PC-9 (cell line): ENCODE measurements at regions not wholly inside any gene's neighbourhood (a gene's known extent, or its start where the extent isn't known, plus 50 kb on each side); places are given as distances from the start of the nearest gene placed in this dataset.

ENCODE experiments used
- BruUV-seq: library from RNA; stranded (reverse); fragments of 400-500 nt; replicated peaks from 2 replicates; lab custom pipeline; 2021; lab: Mats Ljungman, UMichigan
- CTCF ChIA-PET: fragments of 300-600 bp; sonication (Branson Sonifier 250); formaldehyde crosslinking; loops from one replicate; lab custom pipeline; 2022; ENCODE audit warnings: antibody characterized with exemption; lab: Charles Lee
- POLR2A ChIA-PET: fragments of 300-600 bp; sonication (Branson Sonifier 250); formaldehyde crosslinking; loops from one replicate; lab custom pipeline; 2022; ENCODE audit warnings: antibody characterized with exemption; ENCODE audit not compliant: unreplicated experiment; lab: Charles Lee
- DNase-seq, 2 experiments: peaks; one replicate each; pipeline versions ENCODE4 v3.0.0 to v3.0.0-alpha.2; 2015 to 2022; ENCODE audit warnings: mixed read lengths in 1 of 2
- H2AFZ ChIP-seq: fragments of 200-600 bp; sonication (generic); 2 replicates; pipeline ENCODE4 v1.8.1; 2017; ENCODE audit warnings: antibody characterized with exemption
- H3F3A ChIP-seq: fragments of 200-600 bp; sonication (generic); 2 replicates; pipeline ENCODE4 v1.8.1; 2017; ENCODE audit warnings: antibody characterized with exemption, mild to moderate bottlenecking, low read depth; ENCODE audit not compliant: insufficient read depth
- H3K27ac ChIP-seq: fragments of 200-600 bp; sonication (generic); 2 replicates; pipeline ENCODE4 v1.6.1; 2016; ENCODE audit warnings: mixed run types
- H3K27me3 ChIP-seq: fragments of 200-600 bp; sonication (generic); 2 replicates; pipeline ENCODE4 v1.6.1; 2016; ENCODE audit warnings: low read depth, mixed run types; ENCODE audit not compliant: insufficient read depth
- H3K36me3 ChIP-seq: fragments of 200-600 bp; sonication (generic); 2 replicates; pipeline ENCODE4 v1.6.1; 2016; ENCODE audit warnings: low read depth, mixed run types
- H3K4me1 ChIP-seq: fragments of 200-600 bp; sonication (generic); replicated peaks from 2 replicates; pipeline ENCODE4 v1.6.1; 2016; ENCODE audit warnings: mixed run types; ENCODE audit not compliant: insufficient read depth
- H3K4me2 ChIP-seq: fragments of 200-600 bp; sonication (generic); 2 replicates; pipeline ENCODE4 v1.6.1; 2017; ENCODE audit warnings: mixed run types
- H3K4me3 ChIP-seq: fragments of 200-600 bp; sonication (generic); 2 replicates; pipeline ENCODE4 v1.6.1; 2016; ENCODE audit warnings: mixed run types
- H3K79me2 ChIP-seq: fragments of 200-600 bp; sonication (generic); 2 replicates; pipeline ENCODE4 v1.6.1; 2017; ENCODE audit warnings: low read depth, mixed run types
- H3K9me2 ChIP-seq: fragments of 200-600 bp; sonication (generic); 2 replicates; pipeline ENCODE4 v1.8.1; 2017; ENCODE audit warnings: mild to moderate bottlenecking; ENCODE audit not compliant: insufficient read depth
- H3K9me3 ChIP-seq: fragments of 200-600 bp; sonication (generic); 2 replicates; pipeline ENCODE4 v1.8.1; 2016; ENCODE audit warnings: low read depth; ENCODE audit not compliant: insufficient read depth
- H4K20me1 ChIP-seq: fragments of 200-600 bp; sonication (generic); 2 replicates; pipeline ENCODE4 v1.8.1; 2017; ENCODE audit not compliant: insufficient read depth
- CTCF ChIP-seq: fragments of 200-600 bp; sonication (generic); conservative IDR thresholded peaks from 2 replicates; pipeline ENCODE4 v1.6.1; 2017; ENCODE audit warnings: mixed run types, antibody characterized with exemption, mild to moderate bottlenecking, moderate library complexity
- EZH2 ChIP-seq: fragments of 200-600 bp; sonication (generic); IDR thresholded peaks from 2 replicates; pipeline ENCODE4 v1.8.0; 2017; ENCODE audit warnings: antibody characterized with exemption, low read depth
- intact Hi-C: fragments of 100-400 bp; cut with micrococcal nuclease; formaldehyde crosslinking; loops from one replicate; pipeline ENCODE4 v1.10.0; 2022; ENCODE audit not compliant: unreplicated experiment

DNA sequence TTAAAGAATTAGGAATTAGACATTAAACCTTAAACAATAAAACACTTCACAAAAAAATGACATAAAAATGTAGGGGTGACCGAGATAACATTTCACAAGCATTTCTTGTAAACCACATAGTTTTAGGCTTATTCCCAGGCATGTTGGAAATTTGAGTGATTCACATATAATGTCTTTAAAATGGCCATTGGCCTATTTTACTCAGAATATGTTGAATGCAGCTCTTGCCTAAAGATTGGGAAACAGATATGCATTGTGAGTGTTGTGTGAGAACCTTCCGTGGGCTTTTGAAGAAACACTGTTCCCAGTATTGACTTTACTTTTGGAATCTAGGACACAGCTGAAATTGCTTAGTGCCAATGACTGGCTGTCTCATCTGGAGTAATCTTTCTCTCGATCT is 79.6 kb downstream of the ARL5B start:
- Histone ChIP-seq H3K27ac (no peak overlapping the region), H3K4me3 (no peak overlapping the region), H4K20me1 (no peaks in the 10 kb centered on the region), H3K9me3 (no peaks in the 10 kb centered on the region), H3F3A (no peaks in the 10 kb centered on the region), H3K36me3 (no peaks in the 10 kb centered on the region), H3K4me1 (no peaks in the 10 kb centered on the region), H3K4me2 (no peak overlapping the region), H3K27me3 (no peaks in the 10 kb centered on the region), H2AFZ (no peak overlapping the region), H3K9me2 (no peaks in the 10 kb centered on the region), H3K79me2 (no peaks in the 10 kb centered on the region)
- TF ChIP-seq EZH2 (no peak), CTCF (no peak)
- DNase-seq, result no peak
- CTCF ChIA-PET, result no interaction called here
- POLR2A ChIA-PET, result no interaction called here
- BruUV-seq, result no TSS peak
- intact Hi-C loops, result no loop called here

GRCh38 chr10:18743926-18744325 is 84.7 kb downstream of the ARL5B start:
- no peak for TF ChIP-seq EZH2
- no peak for TF ChIP-seq CTCF
- Histone ChIP-seq H3K36me3 (no peaks in the 10 kb centered on the region), H3K27ac (no peak overlapping the region), H3K9me3 (no peaks in the 10 kb centered on the region), H3K4me2 (no peak overlapping the region), H3K4me1 (no peaks in the 10 kb centered on the region), H3K9me2 (no peaks in the 10 kb centered on the region), H3K79me2 (no peaks in the 10 kb centered on the region), H3K27me3 (no peaks in the 10 kb centered on the region), H3F3A (no peaks in the 10 kb centered on the region), H2AFZ (no peak overlapping the region), H4K20me1 (no peaks in the 10 kb centered on the region), H3K4me3 (no peak overlapping the region)
- ChIA-PET POLR2A (no interaction called here), CTCF (no interaction called here)
- no TSS peak for BruUV-seq
- intact Hi-C loops, result no loop called here
- DNase-seq, result no peak

DNA sequence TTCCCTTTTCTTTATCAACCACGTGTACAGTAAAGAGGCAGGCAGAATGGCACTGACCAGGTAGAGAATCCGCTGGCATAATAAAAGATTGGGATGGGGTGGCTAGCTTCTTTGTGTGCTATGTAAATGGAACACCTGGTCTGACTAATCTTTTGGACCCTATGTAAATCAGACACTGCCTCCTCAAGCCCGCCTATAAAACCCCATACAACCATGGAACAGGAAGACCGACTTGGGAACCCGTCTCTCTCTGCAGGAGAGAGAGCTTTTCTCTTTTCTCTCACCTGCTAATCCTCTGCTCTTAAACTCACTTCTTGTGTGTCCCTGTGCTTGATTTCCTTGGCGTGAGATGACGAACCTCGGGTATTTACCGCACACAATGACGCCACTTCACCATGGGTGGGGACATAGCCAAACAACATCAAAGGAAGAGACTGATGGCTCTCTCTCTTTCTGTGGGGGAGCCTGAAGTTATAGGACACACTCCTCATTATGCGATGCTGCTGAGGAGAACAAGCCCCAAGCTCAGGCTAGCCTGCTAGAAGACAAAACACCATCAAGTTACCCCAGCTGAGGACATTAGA is 94.2 kb downstream of the ARL5B start:
- no peak overlapping the region for H3K27ac ChIP-seq
- no peaks in the 10 kb centered on the region for H3K79me2 ChIP-seq
- H3K27me3 ChIP-seq, result no peaks in the 10 kb centered on the region
- TF ChIP-seq CTCF (no peak), EZH2 (no peak)
- ChIA-PET POLR2A (no interaction called here), CTCF (no interaction called here)
- BruUV-seq, result no TSS peak
- intact Hi-C loops, result no loop called here
- H2AFZ ChIP-seq, result no peak overlapping the region
- H3F3A ChIP-seq, result no peaks in the 10 kb centered on the region
- H3K9me2 ChIP-seq, result no peaks in the 10 kb centered on the region
- no peaks in the 10 kb centered on the region for H4K20me1 ChIP-seq
- DNase-seq, result no peak
- no peaks in the 10 kb centered on the region for H3K36me3 ChIP-seq
- H3K4me1 ChIP-seq, result no peaks in the 10 kb centered on the region
- no peak overlapping the region for H3K4me2 ChIP-seq
- H3K9me3 ChIP-seq, result no peaks in the 10 kb centered on the region
- no peak overlapping the region for H3K4me3 ChIP-seq
